Cardiac fibroblast (primary cell): ENCODE measurements at regions not wholly inside any gene's neighbourhood (a gene's known extent, or its start where the extent isn't known, plus 50 kb on each side); places are given as distances from the start of the nearest gene placed in this dataset.

Experiments used
- DNase-seq, 2 donors: peaks; one replicate each; pipeline versions ENCODE4 v3.0.0 to v3.0.0-alpha.2; 2010; ENCODE audit warnings: low read depth in 2 of 2
- H3K4me3 ChIP-seq, 2 donors: replicated peaks in 1 of 2; 1 replicate in 1 of 2; 2 replicates in 1 of 2; pipeline ENCODE4 v1.5.1; 2011; ENCODE audit warnings: low read depth in 2 of 2, low read length in 2 of 2, mild to moderate bottlenecking in 2 of 2, moderate library complexity in 1 of 2
- CTCF ChIP-seq: IDR thresholded peaks from one replicate; pipeline ENCODE4 v1.5.1; 2011; ENCODE audit warnings: low read depth, mild to moderate bottlenecking, low read length, inconsistent platforms

GRCh38 chr2:16198166-16198912 lies 258.0 kb downstream of the MYCN start:
- no peak overlapping the region for H3K4me3 ChIP-seq
- DNase-seq: no peak
- TF ChIP-seq CTCF: no peak

GRCh38 chr2:16197504-16198147 lies 257.3 kb downstream of the MYCN start:
- TF ChIP-seq CTCF: no peak
- H3K4me3 ChIP-seq: no peak overlapping the region
- no peak for DNase-seq

GRCh38 chr2:16196687-16197503 lies 256.5 kb downstream of the MYCN start:
- TF ChIP-seq CTCF: no peak
- no peak for DNase-seq
- no peak overlapping the region for H3K4me3 ChIP-seq

GRCh38 chr2:16195681-16196070 lies 255.3 kb downstream of the MYCN start:
- no peak overlapping the region for H3K4me3 ChIP-seq
- TF ChIP-seq CTCF: no peak
- DNase-seq: no peak

GRCh38 chr2:16194931-16195680 lies 254.8 kb downstream of the MYCN start:
- H3K4me3 ChIP-seq: no peak overlapping the region
- no peak for TF ChIP-seq CTCF
- no peak for DNase-seq

DNA sequence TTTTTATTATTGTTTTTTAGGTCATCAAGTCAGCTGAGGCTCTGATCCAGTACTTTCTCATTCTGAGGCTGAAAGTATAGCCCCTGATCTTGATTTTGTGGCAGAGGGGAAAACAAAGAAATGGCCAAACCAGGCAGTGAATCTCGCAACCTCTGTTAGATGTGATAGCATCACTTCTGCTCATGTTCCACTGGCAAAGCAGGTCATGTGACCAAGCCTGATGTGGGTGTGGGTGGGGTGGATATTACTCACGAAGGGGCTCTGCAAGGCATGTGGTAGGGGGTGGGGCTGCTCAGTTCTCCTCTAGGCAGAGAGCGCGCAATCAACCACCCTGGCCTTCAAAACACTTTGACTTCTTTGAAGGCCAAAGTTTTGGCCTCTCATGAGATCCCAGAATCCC lies 254.2 kb downstream of the MYCN start:
- DNase-seq: no peak
- TF ChIP-seq CTCF: no peak

More for the DNA sequence above, 254.2 kb downstream of the MYCN start:
- no peak overlapping the region for H3K4me3 ChIP-seq
